ENCODE measurements at regions not wholly inside any gene's neighbourhood (a gene's known extent, or its start where the extent isn't known, plus 50 kb on each side); places are given as distances from the start of the nearest gene placed in this dataset.
A peak's percentile ranks its signal among the peaks of the same experiment; 100 is the strongest.

- Histone ChIP-seq H3K27me3 (replicated peaks; ENCODE audit: control insufficient read depth, insufficient read depth, low read length, poor library complexity, severe bottlenecking) (no peaks in the 10 kb centered on the region), H3K4me1 (ENCODE audit: control insufficient read depth, insufficient read depth, low read length, poor library complexity, severe bottlenecking) (peaks cover 35% of the 10 kb centered on the region), H3K27ac (ENCODE audit: insufficient read depth, low read length, poor library complexity, severe bottlenecking) (peak overlapping the region; percentile 88), H3K4me3 (ENCODE audit: insufficient read depth, low read depth, low read length, poor library complexity, severe bottlenecking) (peak overlapping the region; percentile 66), H3K9me3 (ENCODE audit: control insufficient read depth, low read length) (no peaks in the 10 kb centered on the region), H3K36me3 (ENCODE audit: control insufficient read depth, insufficient read depth, low read length) (no peaks in the 10 kb centered on the region)
- DNase-seq = peak in 2 of 3 donors; percentile 25 to 39
Observed at GRCh38 chr22:46054091-46055073, 77.4 kb upstream of the WNT7B start.

- Histone ChIP-seq H3K4me3 (ENCODE audit: insufficient read depth, low read depth, low read length, poor library complexity, severe bottlenecking) (peak overlapping the region; percentile 39), H3K27ac (ENCODE audit: insufficient read depth, low read length, poor library complexity, severe bottlenecking) (peak overlapping the region; percentile 67), H3K36me3 (ENCODE audit: control insufficient read depth, insufficient read depth, low read length) (no peaks in the 10 kb centered on the region), H3K27me3 (replicated peaks; ENCODE audit: control insufficient read depth, insufficient read depth, low read length, poor library complexity, severe bottlenecking) (no peaks in the 10 kb centered on the region), H3K9me3 (ENCODE audit: control insufficient read depth, low read length) (no peaks in the 10 kb centered on the region), H3K4me1 (ENCODE audit: control insufficient read depth, insufficient read depth, low read length, poor library complexity, severe bottlenecking) (peaks cover 35% of the 10 kb centered on the region)
- no peak for DNase-seq
Observed at GRCh38 chr22:46055181-46055875, 78.4 kb upstream of the WNT7B start.

GRCh38 chr22:46055911-46056545, 79.1 kb upstream of the WNT7B start:
- H3K4me3 ChIP-seq (ENCODE audit: insufficient read depth, low read depth, low read length, poor library complexity, severe bottlenecking) = no peak overlapping the region
- no peak overlapping the region for H3K27ac ChIP-seq (ENCODE audit: insufficient read depth, low read length, poor library complexity, severe bottlenecking)
- no peak for DNase-seq
- no peaks in the 10 kb centered on the region for H3K36me3 ChIP-seq (ENCODE audit: control insufficient read depth, insufficient read depth, low read length)
- H3K27me3 ChIP-seq (replicated peaks; ENCODE audit: control insufficient read depth, insufficient read depth, low read length, poor library complexity, severe bottlenecking) = no peaks in the 10 kb centered on the region
- H3K4me1 ChIP-seq (ENCODE audit: control insufficient read depth, insufficient read depth, low read length, poor library complexity, severe bottlenecking) = peaks cover 31% of the 10 kb centered on the region
- no peaks in the 10 kb centered on the region for H3K9me3 ChIP-seq (ENCODE audit: control insufficient read depth, low read length)

GRCh38 chr22:46056546-46057245, 79.7 kb upstream of the WNT7B start:
- Histone ChIP-seq H3K4me1 (ENCODE audit: control insufficient read depth, insufficient read depth, low read length, poor library complexity, severe bottlenecking) (peaks cover 31% of the 10 kb centered on the region), H3K9me3 (ENCODE audit: control insufficient read depth, low read length) (no peaks in the 10 kb centered on the region), H3K27me3 (replicated peaks; ENCODE audit: control insufficient read depth, insufficient read depth, low read length, poor library complexity, severe bottlenecking) (no peaks in the 10 kb centered on the region), H3K36me3 (ENCODE audit: control insufficient read depth, insufficient read depth, low read length) (no peaks in the 10 kb centered on the region), H3K27ac (ENCODE audit: insufficient read depth, low read length, poor library complexity, severe bottlenecking) (no peak overlapping the region), H3K4me3 (ENCODE audit: insufficient read depth, low read depth, low read length, poor library complexity, severe bottlenecking) (no peak overlapping the region)
- DNase-seq = no peak

- no peak overlapping the region for H3K4me3 ChIP-seq (ENCODE audit: insufficient read depth, low read depth, low read length, poor library complexity, severe bottlenecking)
- peak overlapping the region; percentile 59 for H3K27ac ChIP-seq (ENCODE audit: insufficient read depth, low read length, poor library complexity, severe bottlenecking)
- no peaks in the 10 kb centered on the region for H3K9me3 ChIP-seq (ENCODE audit: control insufficient read depth, low read length)
- no peak for DNase-seq
- H3K27me3 ChIP-seq (replicated peaks; ENCODE audit: control insufficient read depth, insufficient read depth, low read length, poor library complexity, severe bottlenecking) = no peaks in the 10 kb centered on the region
- peaks cover 27% of the 10 kb centered on the region for H3K4me1 ChIP-seq (ENCODE audit: control insufficient read depth, insufficient read depth, low read length, poor library complexity, severe bottlenecking)
- H3K36me3 ChIP-seq (ENCODE audit: control insufficient read depth, insufficient read depth, low read length) = no peaks in the 10 kb centered on the region
Observed at GRCh38 chr22:46057246-46058090, 80.5 kb upstream of the WNT7B start.

GRCh38 chr22:46058091-46058420, 81.1 kb upstream of the WNT7B start:
- H3K27ac ChIP-seq (ENCODE audit: insufficient read depth, low read length, poor library complexity, severe bottlenecking) = peak overlapping the region; percentile 59
- no peak for DNase-seq
- H3K4me1 ChIP-seq (ENCODE audit: control insufficient read depth, insufficient read depth, low read length, poor library complexity, severe bottlenecking) = peaks cover 21% of the 10 kb centered on the region
- no peaks in the 10 kb centered on the region for H3K27me3 ChIP-seq (replicated peaks; ENCODE audit: control insufficient read depth, insufficient read depth, low read length, poor library complexity, severe bottlenecking)
- H3K36me3 ChIP-seq (ENCODE audit: control insufficient read depth, insufficient read depth, low read length) = no peaks in the 10 kb centered on the region
- H3K9me3 ChIP-seq (ENCODE audit: control insufficient read depth, low read length) = no peaks in the 10 kb centered on the region
- H3K4me3 ChIP-seq (ENCODE audit: insufficient read depth, low read depth, low read length, poor library complexity, severe bottlenecking) = no peak overlapping the region

GRCh38 chr22:46058591-46059519, 81.9 kb upstream of the WNT7B start:
- Histone ChIP-seq H3K36me3 (ENCODE audit: control insufficient read depth, insufficient read depth, low read length) (no peaks in the 10 kb centered on the region), H3K4me1 (ENCODE audit: control insufficient read depth, insufficient read depth, low read length, poor library complexity, severe bottlenecking) (peaks cover 21% of the 10 kb centered on the region), H3K27me3 (replicated peaks; ENCODE audit: control insufficient read depth, insufficient read depth, low read length, poor library complexity, severe bottlenecking) (no peaks in the 10 kb centered on the region), H3K4me3 (ENCODE audit: insufficient read depth, low read depth, low read length, poor library complexity, severe bottlenecking) (no peak overlapping the region), H3K9me3 (ENCODE audit: control insufficient read depth, low read length) (no peaks in the 10 kb centered on the region), H3K27ac (ENCODE audit: insufficient read depth, low read length, poor library complexity, severe bottlenecking) (peak overlapping the region; percentile 59)
- no peak for DNase-seq

GRCh38 chr22:46060292-46061123, 83.5 kb upstream of the WNT7B start:
- Histone ChIP-seq H3K36me3 (ENCODE audit: control insufficient read depth, insufficient read depth, low read length) (no peaks in the 10 kb centered on the region), H3K27ac (ENCODE audit: insufficient read depth, low read length, poor library complexity, severe bottlenecking) (no peak overlapping the region), H3K4me3 (ENCODE audit: insufficient read depth, low read depth, low read length, poor library complexity, severe bottlenecking) (no peak overlapping the region), H3K4me1 (ENCODE audit: control insufficient read depth, insufficient read depth, low read length, poor library complexity, severe bottlenecking) (peaks cover 10% of the 10 kb centered on the region), H3K9me3 (ENCODE audit: control insufficient read depth, low read length) (no peaks in the 10 kb centered on the region), H3K27me3 (replicated peaks; ENCODE audit: control insufficient read depth, insufficient read depth, low read length, poor library complexity, severe bottlenecking) (no peaks in the 10 kb centered on the region)
- no peak for DNase-seq
